Mesothelial cell of epicardium (in vitro differentiated cells): ENCODE measurements at regions not wholly inside any gene's neighbourhood (a gene's known extent, or its start where the extent isn't known, plus 50 kb on each side); places are given as distances from the start of the nearest gene placed in this dataset.

ENCODE experiments used
- DNase-seq, 2 experiments: peaks; one replicate each; pipeline ENCODE4 v3.0.0; 2021; ENCODE audit warnings: low spot score in 2 of 2; ENCODE audit not compliant: unreplicated experiment in 2 of 2
- H3K27ac Mint-ChIP-seq: 2 replicates; pipeline ENCODE4 v1.8.0; 2021; ENCODE audit warnings: mixed read lengths
- H3K27me3 Mint-ChIP-seq: 2 replicates; pipeline ENCODE4 v1.8.0; 2021; ENCODE audit warnings: low read depth, mixed read lengths
- H3K36me3 Mint-ChIP-seq: 2 replicates; pipeline ENCODE4 v1.8.0; 2021; ENCODE audit warnings: mixed read lengths
- H3K4me1 Mint-ChIP-seq: 2 replicates; pipeline ENCODE4 v1.8.0; 2021; ENCODE audit warnings: mixed read lengths
- H3K4me3 Mint-ChIP-seq: 2 replicates; pipeline ENCODE4 v1.8.0; 2021; ENCODE audit warnings: mild to moderate bottlenecking, moderate library complexity, mixed read lengths
- H3K9me3 Mint-ChIP-seq: 2 replicates; pipeline ENCODE4 v1.8.0; 2021; ENCODE audit warnings: mixed read lengths
- TF ChIP-seq, protein P1 (sequence below): fragments of 200-600 bp; sonication (generic); IDR thresholded peaks from one replicate; pipeline ENCODE4 v1.5.0; 2021; ENCODE audit warnings: antibody characterized with exemption; ENCODE audit not compliant: unreplicated experiment

DNA sequence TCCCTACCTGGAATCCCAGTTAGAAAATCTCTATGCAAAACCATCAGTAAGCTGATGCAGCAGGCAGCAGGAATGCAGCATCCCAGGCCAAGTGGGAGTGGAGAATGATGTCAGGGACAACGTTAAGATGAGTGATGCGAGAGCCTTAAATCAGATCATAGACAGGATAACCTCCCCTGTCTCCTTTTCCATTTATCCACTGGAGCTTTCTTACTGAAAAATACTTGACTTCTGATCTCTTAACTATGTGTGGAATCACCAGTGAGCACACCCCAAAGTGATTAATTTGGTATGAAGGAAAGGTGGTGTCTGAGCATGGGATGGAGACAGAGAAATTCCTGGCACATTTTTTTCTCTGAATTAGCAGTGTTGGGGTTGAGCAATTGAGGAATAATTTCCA, 98.0 kb downstream of the RND3 start:
- Mint-ChIP-seq H3K4me3 (no peak overlapping the region), H3K27me3 (no peaks in the 10 kb centered on the region), H3K9me3 (peaks cover 16% of the 10 kb centered on the region), H3K36me3 (peaks cover 7% of the 10 kb centered on the region), H3K4me1 (peaks cover 37% of the 10 kb centered on the region), H3K27ac (peak overlapping the region; percentile 31)
- TF ChIP-seq, protein P1, sequence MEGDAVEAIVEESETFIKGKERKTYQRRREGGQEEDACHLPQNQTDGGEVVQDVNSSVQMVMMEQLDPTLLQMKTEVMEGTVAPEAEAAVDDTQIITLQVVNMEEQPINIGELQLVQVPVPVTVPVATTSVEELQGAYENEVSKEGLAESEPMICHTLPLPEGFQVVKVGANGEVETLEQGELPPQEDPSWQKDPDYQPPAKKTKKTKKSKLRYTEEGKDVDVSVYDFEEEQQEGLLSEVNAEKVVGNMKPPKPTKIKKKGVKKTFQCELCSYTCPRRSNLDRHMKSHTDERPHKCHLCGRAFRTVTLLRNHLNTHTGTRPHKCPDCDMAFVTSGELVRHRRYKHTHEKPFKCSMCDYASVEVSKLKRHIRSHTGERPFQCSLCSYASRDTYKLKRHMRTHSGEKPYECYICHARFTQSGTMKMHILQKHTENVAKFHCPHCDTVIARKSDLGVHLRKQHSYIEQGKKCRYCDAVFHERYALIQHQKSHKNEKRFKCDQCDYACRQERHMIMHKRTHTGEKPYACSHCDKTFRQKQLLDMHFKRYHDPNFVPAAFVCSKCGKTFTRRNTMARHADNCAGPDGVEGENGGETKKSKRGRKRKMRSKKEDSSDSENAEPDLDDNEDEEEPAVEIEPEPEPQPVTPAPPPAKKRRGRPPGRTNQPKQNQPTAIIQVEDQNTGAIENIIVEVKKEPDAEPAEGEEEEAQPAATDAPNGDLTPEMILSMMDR: no peak
- DNase-seq: no peak

DNA sequence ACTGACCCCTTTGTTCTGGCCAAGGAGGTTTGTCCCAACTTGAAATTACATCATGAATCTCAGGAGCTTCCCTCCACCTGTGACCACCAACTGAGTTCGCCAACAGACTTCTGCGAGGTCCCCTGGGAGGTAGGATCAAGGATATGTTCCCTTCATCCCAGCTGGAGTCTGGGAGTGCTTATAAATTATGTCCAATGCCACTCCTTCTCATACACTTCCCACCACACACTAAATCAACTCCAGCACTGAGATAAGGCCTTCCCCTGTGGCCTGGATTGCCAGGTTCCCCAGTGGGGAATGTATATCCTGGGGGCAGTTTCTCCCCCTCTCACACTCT, 99.2 kb downstream of the RND3 start:
- H3K36me3 Mint-ChIP-seq: peaks cover 12% of the 10 kb centered on the region
- H3K27ac Mint-ChIP-seq: peak overlapping the region; percentile 65
- H3K4me3 Mint-ChIP-seq: no peak overlapping the region
- H3K4me1 Mint-ChIP-seq: peaks cover 31% of the 10 kb centered on the region
- H3K27me3 Mint-ChIP-seq: no peaks in the 10 kb centered on the region
- no peak for DNase-seq
- peaks cover 28% of the 10 kb centered on the region for H3K9me3 Mint-ChIP-seq
- TF ChIP-seq, protein P1: no peak

DNA sequence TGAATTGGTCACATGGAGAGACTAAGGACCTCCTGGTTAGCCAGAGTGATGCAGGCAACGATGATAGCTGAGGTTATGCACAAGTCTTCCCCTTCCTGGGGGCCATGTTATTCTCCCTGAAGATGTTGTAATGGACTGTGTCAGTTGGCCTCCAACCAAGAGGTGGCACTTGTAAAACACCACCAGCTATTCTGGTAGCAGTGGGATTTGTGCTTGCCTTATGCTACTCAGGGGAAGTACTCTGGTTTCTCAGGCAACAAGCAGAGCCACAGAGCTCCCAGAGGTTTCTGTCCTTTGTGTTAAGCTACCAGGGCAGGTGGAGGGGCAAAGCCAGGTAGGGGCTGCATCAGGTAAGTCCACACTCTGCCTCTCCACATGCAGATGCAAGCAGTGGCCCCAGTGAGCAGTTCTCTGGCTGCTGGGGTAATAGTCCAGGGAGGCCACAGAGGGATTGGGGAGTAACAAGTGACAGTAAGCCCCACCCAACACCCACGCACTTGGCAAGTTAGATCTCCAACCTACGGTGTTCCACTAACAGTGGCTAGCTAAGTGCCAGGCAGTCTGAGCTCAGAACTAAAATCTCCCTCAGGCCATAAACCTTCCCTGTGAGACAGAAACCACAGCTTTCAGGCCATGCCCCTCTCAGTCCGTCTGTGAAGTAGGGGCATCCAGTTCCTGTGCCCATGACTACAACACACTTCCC, 99.7 kb downstream of the RND3 start:
- DNase-seq: no peak

DNA sequence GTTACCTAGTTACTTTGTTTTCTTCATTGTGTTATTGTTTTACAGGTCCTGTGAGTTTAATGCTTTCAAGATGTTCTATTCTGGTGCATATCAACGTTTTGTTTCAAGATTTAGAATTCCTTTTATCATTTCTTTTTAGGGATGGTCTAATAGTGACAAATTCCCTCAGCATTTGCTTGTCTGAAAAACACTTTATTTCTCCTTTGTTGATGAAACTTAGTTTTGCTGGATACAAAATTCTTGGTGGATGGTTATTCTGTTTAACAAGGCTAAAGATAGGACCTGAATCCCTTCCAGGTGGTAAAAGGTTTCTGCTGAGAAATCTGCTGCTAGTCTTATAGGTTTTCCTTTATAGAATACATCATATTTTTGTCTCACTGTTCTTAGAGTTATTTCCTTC, 102.3 kb downstream of the RND3 start:
- H3K4me3 Mint-ChIP-seq: no peak overlapping the region
- TF ChIP-seq, protein P1: no peak
- H3K4me1 Mint-ChIP-seq: peaks cover 15% of the 10 kb centered on the region
- no peak overlapping the region for H3K27ac Mint-ChIP-seq
- H3K36me3 Mint-ChIP-seq: peaks cover 19% of the 10 kb centered on the region
- DNase-seq: no peak
- H3K9me3 Mint-ChIP-seq: peaks cover 48% of the 10 kb centered on the region
- H3K27me3 Mint-ChIP-seq: no peaks in the 10 kb centered on the region

More for the DNA sequence above, 99.7 kb downstream of the RND3 start:
- Mint-ChIP-seq H3K27ac (no peak overlapping the region), H3K36me3 (peaks cover 14% of the 10 kb centered on the region), H3K27me3 (no peaks in the 10 kb centered on the region), H3K4me1 (peaks cover 27% of the 10 kb centered on the region), H3K4me3 (no peak overlapping the region), H3K9me3 (peaks cover 33% of the 10 kb centered on the region)
- TF ChIP-seq, protein P1: no peak

DNA sequence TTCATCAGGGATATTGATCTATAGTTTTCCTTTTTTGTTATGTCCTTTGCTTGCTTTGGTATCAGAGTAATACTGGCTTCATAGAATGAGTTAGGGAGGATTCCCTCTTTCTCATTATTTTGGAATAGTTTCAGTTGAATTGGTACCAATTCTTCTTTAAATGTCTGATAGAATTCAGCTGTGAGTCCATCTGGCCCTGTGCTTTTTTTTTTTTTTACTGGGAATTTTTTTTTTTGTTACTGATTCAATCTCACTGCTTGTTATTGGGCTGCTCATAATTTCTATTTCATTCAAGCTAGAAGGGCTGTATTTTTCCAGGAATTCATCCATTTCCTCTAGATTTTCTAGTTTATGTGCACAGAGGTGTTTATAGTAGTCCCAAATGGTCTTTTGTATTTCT, 103.9 kb downstream of the RND3 start:
- no peak overlapping the region for H3K4me3 Mint-ChIP-seq
- H3K9me3 Mint-ChIP-seq: peaks cover 48% of the 10 kb centered on the region
- peaks cover 7% of the 10 kb centered on the region for H3K4me1 Mint-ChIP-seq
- H3K36me3 Mint-ChIP-seq: peaks cover 19% of the 10 kb centered on the region
- no peak for DNase-seq
- H3K27me3 Mint-ChIP-seq: no peaks in the 10 kb centered on the region
- H3K27ac Mint-ChIP-seq: no peak overlapping the region
- TF ChIP-seq, protein P1: no peak
